GM21423 (cell line): ENCODE measurements at regions not wholly inside any gene's neighbourhood (a gene's known extent, or its start where the extent isn't known, plus 50 kb on each side); places are given as distances from the start of the nearest gene placed in this dataset.

ENCODE experiments used
- ATAC-seq: cut with Tn5 transposase; IDR thresholded peaks from one replicate; pipeline ENCODE4 v1.9.1; 2021; ENCODE audit warnings: mild to moderate bottlenecking, moderate library complexity; ENCODE audit not compliant: unreplicated experiment

GRCh38 chr18:55166260-55166598, 207.0 kb upstream of the CCDC68 start:
- no peak for ATAC-seq

DNA sequence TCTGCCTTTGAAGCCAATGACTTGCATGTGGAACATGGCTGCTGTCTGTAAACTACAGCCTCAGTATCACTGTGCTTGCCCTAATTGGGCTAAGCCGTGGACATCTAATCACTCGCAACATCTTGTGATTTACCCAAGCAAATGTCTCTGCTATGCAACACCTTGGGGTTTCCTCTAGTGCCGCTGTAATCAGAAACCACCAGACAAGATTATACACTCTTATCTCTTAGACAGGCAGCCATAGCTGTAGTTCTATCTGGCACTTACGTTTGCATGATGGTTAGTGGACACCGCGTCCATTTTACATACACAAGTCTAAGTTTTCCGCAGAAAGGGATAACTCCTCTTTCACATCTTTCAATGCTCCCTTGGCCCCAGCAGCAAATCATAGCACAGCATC, 204.3 kb upstream of the CCDC68 start:
- ATAC-seq = no peak

- ATAC-seq = no peak
These were observed 202.7 kb upstream of the CCDC68 start for GRCh38 chr18:55161916-55162315.

DNA sequence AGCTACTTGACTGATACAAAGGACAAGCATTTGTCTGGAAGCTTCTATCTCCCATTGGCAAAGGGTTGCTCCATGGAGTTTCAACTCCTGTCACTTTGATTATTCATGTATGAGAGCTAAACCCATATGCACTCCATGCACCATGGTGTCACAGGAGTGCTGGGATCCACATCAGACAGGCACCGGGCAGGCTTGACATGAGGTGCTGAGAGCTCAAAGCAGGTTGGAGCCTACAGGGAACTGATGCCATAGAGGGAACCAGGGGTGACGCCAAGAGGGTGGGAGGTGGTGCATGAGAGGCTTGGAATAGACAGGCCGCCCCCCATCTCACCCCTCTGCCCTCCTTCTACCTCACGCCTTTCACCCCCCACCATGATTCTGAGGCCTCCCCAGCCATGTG, 199.8 kb upstream of the CCDC68 start:
- no peak for ATAC-seq

GRCh38 chr18:55158570-55158969, 199.3 kb upstream of the CCDC68 start:
- no peak for ATAC-seq

GRCh38 chr18:55153346-55153745, 194.1 kb upstream of the CCDC68 start:
- no peak for ATAC-seq

DNA sequence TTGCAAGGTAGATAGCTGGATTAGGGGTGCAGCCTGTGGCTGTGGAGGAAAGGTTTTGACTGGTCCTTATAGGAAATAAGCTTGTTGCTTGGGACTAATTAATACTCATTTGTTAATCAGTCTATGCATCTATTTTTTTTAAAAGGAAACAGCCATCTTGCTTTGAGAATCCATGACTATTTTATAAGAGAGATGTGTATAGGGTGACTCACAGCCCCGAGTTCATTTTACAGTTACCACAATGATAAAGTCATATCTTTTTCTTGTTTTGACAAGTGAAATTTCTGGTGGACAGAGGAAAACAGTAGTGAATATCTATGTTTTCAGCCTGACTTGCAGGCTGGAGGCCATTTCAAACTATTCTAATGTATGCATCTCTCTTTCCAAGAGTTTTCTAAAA, 193.5 kb upstream of the CCDC68 start:
- no peak for ATAC-seq

DNA sequence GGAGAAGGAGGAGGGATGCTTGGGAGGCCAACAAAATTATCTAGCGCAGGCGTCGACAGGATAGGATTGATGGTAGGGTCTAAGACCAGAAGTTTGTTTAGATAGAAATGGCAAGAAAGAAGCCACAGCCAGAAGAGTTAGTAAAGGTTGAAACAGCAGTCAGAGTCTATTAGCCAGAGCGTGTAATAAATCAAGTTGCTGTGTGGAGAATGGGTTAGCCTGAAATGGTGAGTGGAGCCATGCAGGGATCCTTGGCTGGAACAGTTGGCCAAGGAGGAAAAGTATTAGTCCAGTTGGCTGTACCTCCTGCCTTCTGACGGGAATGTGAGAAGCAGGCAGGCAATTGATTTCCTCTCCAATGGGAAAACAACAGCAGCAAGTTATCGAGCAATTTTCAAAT, 190.7 kb upstream of the CCDC68 start:
- ATAC-seq = no peak

DNA sequence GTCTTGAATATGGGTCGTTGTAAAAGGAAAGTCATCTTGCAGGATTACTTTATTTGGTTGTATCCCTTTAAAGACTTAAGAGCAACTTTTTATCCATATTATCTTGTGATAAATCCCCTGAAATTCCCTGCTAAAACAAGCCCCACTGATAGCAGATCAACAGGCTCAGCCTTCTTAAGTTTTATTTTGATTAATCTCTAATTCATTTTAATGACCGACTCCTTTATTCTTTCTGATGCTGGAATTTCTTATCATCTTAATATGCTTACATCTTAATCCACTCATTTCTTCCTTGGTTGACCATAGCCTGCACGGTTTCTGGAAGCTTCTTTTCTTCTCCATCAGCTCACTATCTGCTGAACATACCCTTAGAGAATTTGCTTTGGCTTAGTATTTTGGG, 188.5 kb upstream of the CCDC68 start:
- ATAC-seq = no peak

DNA sequence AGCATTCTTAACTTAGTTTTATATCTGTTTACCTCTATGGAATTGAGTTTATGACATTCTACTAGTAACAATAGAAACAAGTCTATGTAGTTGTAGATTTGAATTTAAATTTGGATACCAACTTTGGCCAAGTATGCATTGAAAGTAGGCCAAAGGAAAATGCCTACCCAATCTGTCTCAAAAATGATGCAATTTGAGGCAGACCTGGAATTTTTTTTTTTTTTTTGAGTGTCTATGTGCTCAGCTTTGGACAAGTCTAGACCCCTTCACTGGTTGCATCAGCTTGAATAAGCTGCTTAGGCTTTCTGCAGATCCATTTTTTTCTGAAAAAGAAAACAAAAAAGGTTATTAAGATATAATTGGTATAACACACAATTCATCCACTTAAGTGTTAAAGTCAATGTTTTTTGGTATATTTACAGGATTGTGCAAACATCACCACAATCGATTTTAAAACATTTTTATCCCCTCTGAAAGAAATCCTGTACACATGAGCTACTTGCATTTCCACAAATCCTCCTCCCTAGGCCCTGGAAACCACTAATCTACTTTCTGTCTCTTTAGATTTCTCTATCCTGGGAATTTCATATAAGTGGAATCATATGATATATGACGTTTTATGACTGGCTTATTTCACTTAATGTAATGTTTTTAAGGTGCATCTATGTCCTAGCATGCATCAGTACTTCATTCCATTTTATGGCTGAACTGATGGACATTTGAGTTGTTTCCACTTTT, 185.1 kb upstream of the CCDC68 start:
- ATAC-seq = no peak

DNA sequence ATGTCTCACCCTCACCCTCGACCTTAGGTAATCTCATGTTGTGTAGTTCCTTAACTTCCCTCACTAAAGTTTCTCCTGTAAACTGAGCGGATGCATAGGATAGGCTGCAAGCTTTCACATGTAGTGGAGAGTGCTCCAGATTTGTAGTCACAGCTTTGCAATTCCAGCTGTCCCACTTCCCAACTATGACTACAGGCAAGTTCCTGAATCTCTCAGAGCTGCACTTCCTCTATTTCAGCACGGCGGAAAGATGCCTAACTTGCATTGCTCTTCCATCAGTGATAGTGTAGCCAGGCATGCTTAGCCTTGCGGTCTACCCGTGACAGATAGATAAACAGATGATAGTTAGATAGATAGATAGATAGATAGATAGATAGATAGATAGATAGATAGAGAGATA, 183.1 kb upstream of the CCDC68 start:
- no peak for ATAC-seq

DNA sequence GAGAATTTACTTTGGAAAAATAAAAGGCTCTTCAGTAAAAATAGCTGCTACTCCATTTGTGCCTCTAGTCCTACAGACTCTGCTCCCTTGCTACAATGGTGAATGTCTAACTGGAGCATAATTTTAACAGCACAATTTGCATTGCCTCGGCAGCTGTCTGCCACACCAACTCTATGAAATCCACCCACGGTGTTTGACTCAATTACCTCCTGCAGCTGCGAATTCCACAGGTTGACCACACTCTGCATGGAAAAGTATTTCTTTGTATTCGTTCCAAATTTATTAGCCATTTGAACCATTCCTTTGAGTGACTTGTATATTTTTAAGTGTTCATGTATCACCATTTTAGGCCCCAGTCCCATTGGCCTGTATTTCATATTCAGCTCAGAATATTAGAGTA, 182.1 kb upstream of the CCDC68 start:
- ATAC-seq = no peak

DNA sequence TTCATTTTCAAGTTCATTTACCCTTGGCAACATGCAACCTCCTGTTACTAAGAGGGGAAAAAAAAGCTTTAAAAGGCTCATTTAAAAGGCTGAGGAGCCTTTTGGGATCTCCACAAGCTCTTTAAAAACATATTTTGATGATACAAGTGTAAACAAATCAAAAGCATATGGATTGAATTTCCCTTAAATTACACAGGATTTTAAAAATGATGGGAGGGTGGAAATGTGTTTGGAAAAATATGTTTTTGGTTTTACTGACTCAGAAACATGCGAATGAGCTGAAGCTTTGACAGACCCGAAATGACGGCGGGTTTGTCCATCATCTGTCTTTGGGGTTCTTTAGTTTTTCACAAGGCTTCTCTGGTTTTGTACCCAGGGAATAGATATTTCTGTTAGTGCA, 180.6 kb upstream of the CCDC68 start:
- no peak for ATAC-seq

GRCh38 chr18:55139307-55139706, 180.0 kb upstream of the CCDC68 start:
- ATAC-seq = no peak

DNA sequence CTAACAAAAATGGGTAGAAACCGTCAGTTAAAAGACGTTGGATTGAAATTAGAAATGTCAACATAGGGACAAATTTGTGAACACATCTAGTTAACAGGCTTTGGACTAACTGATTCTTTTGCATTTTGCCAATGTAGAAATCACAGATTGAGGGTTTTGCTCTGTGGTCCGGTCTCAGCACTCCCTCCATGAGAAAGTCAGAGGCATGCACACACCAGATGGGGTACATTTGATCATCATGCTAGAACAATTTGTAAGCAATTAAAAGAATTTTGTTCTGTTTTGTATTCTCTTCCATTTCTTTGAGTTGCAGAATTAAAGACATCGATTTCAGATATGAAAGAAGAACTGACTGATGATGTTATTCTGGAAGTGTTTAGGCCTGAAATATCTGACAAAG, 179.1 kb upstream of the CCDC68 start:
- ATAC-seq = no peak

DNA sequence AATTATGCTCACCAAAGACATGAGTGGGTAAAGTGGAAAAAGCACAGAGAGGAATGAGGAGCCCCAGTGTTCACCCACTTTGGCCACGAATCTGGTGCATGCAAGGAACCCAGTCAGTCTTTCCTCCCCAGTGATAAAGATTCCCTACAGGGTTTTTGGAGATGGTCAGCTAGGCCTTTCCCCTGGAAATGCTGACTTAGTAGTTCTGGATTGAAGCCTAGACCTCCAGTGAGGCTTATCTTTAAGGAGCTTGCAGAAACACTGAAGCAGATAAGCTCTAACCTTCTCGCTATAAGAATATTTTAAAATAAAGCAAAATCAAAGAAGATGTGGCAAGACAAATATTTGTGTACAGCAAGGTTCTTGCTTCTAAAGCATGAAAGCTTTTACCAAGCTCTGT, 178.3 kb upstream of the CCDC68 start:
- no peak for ATAC-seq

DNA sequence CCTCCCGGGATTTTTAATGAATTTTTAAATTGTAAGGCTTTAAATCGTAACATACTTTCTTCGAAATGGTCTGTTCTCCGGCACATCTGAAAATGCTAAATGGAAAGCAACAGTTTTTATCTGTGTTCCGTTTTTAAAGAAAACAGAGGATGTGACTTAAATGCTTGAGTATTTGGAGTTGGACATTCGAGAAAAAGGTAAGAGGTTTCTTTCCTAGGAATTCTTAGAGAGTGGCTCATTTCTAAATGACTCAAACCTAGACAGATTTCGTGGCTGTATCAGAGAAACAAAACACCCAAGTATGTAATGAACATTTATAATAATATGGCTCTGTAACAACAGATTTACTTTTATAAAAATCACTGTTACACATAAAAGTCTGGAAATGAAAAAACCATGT, 177.6 kb upstream of the CCDC68 start:
- ATAC-seq = no peak

DNA sequence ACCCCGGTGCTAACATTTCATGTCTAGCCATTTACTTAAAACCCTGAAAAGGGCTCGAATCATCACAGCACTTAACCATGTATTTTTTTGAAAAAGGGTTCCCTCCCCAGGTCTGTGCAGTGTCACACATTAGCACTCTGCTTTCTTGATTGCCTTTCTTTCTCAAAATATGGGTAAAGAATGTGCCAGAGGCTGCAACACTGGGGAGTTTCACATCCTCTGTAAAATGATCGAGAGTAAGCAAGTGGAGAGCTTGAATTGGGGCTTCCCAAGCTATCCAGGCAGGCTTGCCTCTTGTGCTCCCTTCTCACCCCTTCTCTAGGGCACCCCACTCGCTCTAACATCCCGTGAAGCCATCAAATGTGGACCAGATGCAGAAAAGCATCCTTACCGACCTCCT, 177.0 kb upstream of the CCDC68 start:
- ATAC-seq = no peak

- ATAC-seq = no peak
These were observed 174.1 kb upstream of the CCDC68 start for GRCh38 chr18:55133378-55133777.

DNA sequence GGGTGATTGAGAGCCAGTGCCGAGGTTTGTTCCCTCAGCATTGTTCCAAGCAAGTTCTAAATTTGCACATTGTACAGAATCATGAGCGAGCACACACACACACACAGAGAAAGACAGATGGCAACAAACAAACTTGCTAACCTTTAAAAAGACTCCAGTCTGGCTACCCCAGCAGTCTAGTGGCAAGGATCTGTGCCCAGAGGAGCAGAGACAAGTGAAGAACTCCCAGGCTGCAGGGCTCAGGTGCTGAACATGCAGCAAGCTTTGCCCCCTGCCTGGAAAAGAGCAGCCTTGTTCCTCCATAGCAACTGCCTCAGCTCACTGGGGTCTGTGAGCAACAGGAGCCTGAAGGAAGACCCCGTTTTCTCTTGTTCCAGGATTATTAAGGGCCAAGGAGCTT, 169.2 kb upstream of the CCDC68 start:
- no peak for ATAC-seq

DNA sequence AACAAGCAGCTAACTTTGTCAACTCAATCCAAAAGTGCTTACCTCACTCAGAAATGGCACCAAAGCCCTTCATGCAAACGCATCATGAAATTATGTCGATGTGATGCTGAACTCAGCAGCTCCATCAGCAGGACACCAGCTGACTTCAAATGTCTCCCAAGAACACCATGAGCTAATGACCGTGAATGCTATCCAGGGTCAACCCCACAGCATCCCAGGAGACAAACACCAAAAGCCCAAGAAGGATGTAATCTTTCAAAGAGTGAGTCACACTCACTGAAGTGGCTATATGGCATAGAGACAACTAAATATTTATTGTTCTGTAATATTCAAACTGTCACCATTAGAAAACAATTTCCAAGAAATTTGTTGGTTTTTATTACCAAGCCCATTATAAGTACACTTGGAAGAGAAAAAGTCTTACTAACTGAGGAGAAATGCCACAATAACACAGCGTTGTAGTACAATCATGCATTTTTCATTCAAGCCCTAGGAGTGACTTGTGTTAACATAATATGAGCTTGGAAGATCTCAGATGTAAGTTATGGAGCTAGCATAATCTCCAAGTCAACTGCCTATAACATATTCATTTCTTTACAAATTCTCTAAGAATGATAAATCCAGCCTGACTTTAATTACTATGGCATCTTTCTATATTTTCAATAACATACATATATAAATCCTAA, 165.0 kb upstream of the CCDC68 start:
- no peak for ATAC-seq

GRCh38 chr18:55123361-55123760, 164.1 kb upstream of the CCDC68 start:
- ATAC-seq = no peak
